ENCODE measurements at regions not wholly inside any gene's neighbourhood (a gene's known extent, or its start where the extent isn't known, plus 50 kb on each side); places are given as distances from the start of the nearest gene placed in this dataset.

DNA sequence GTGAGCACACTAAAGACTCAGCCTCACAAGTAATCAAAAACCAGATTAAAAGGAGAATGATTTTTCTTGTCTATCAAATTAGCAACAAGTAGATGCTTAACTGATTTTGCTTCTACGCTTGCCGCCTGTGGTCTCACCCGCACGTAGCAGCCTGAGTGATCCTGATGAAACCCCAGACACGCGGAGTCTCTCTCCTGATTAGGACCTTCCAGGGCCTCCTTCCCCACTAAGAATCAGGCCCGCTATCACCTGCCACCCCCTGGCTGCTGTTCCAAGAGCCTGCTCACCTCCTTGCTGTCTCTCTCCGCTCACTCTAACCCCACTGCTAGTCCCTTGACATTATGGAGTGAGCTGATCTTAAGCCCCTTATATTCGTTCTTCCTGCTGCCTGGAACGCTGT is 325.9 kb upstream of the NRP1 start:
- TF ChIP-seq POLR2A (IDR thresholded peaks at IDR 0.05), result no peak
- TF ChIP-seq, protein P1, sequence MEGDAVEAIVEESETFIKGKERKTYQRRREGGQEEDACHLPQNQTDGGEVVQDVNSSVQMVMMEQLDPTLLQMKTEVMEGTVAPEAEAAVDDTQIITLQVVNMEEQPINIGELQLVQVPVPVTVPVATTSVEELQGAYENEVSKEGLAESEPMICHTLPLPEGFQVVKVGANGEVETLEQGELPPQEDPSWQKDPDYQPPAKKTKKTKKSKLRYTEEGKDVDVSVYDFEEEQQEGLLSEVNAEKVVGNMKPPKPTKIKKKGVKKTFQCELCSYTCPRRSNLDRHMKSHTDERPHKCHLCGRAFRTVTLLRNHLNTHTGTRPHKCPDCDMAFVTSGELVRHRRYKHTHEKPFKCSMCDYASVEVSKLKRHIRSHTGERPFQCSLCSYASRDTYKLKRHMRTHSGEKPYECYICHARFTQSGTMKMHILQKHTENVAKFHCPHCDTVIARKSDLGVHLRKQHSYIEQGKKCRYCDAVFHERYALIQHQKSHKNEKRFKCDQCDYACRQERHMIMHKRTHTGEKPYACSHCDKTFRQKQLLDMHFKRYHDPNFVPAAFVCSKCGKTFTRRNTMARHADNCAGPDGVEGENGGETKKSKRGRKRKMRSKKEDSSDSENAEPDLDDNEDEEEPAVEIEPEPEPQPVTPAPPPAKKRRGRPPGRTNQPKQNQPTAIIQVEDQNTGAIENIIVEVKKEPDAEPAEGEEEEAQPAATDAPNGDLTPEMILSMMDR (IDR thresholded peaks at IDR 0.05), result no peak
